ENCODE measurements at regions not wholly inside any gene's neighbourhood (a gene's known extent, or its start where the extent isn't known, plus 50 kb on each side); places are given as distances from the start of the nearest gene placed in this dataset.
A peak's percentile ranks its signal among the peaks of the same experiment; 100 is the strongest.

DNA sequence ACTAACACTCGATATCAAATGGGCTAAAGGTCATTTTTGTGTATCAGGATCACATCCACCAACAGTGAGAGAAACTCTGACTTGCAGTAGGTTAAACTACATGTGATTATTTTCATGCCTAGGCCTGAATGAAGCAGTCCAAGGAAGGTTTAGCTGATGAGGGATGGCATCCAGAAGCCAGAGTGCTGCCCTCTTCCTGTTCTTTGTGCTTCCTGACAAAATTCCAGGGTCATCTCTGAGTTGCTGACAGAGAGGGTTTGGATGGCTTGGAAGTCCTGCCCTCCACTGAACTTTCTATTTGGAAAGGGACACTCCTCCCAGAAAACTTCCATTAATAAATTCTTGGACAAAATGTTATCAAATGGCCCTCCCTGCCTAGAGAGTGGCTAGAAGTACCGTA is 728.3 kb upstream of the SLC10A2 start:
- Mint-ChIP-seq H3K36me3 (ENCODE audit: low read depth) (no peaks in the 10 kb centered on the region), H3K4me3 (no peak overlapping the region), H3K4me1 (ENCODE audit: low read depth) (no peaks in the 10 kb centered on the region), H3K9me3 (peaks cover 22% of the 10 kb centered on the region), H3K27me3 (ENCODE audit: insufficient read depth) (no peaks in the 10 kb centered on the region), H3K27ac (no peak overlapping the region)
- TF ChIP-seq, protein P1, sequence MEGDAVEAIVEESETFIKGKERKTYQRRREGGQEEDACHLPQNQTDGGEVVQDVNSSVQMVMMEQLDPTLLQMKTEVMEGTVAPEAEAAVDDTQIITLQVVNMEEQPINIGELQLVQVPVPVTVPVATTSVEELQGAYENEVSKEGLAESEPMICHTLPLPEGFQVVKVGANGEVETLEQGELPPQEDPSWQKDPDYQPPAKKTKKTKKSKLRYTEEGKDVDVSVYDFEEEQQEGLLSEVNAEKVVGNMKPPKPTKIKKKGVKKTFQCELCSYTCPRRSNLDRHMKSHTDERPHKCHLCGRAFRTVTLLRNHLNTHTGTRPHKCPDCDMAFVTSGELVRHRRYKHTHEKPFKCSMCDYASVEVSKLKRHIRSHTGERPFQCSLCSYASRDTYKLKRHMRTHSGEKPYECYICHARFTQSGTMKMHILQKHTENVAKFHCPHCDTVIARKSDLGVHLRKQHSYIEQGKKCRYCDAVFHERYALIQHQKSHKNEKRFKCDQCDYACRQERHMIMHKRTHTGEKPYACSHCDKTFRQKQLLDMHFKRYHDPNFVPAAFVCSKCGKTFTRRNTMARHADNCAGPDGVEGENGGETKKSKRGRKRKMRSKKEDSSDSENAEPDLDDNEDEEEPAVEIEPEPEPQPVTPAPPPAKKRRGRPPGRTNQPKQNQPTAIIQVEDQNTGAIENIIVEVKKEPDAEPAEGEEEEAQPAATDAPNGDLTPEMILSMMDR (IDR thresholded peaks at IDR 0.05) = no peak
- no peak for DNase-seq

DNA sequence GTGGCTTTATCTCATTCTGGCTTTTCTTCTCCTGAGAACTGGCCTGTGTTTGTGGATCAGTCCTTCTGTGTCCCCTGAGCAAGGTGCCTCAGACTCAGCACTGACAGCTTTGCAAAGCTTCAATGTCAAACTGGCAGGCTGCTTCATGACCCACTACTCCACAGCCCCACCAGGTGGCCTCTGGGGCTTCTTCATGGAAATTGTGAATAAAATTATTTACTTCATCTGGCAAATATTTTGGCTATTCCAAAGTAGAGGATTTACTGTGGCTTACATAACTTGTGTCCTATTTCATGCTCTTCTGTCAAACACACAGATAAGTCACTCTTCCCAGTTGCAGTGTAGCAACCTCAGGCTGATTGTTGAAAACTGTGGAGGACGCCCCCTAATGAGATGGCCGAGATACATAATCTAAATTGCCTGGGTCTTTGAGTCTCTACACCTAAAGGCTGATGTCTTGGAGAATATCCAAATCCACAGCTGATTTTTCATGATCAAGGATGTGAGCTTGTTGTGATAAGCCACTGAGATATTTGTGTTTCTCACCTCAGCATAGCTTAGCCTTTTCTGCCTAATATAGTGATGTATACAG is 721.9 kb upstream of the SLC10A2 start:
- H3K36me3 Mint-ChIP-seq (ENCODE audit: low read depth) = no peaks in the 10 kb centered on the region
- no peak for DNase-seq
- TF ChIP-seq, protein P1 (IDR thresholded peaks at IDR 0.05) = no peak
- no peak overlapping the region for H3K27ac Mint-ChIP-seq
- no peak overlapping the region for H3K4me3 Mint-ChIP-seq
- H3K27me3 Mint-ChIP-seq (ENCODE audit: insufficient read depth) = no peaks in the 10 kb centered on the region
- H3K9me3 Mint-ChIP-seq = peaks cover 46% of the 10 kb centered on the region
- no peaks in the 10 kb centered on the region for H3K4me1 Mint-ChIP-seq (ENCODE audit: low read depth)

DNA sequence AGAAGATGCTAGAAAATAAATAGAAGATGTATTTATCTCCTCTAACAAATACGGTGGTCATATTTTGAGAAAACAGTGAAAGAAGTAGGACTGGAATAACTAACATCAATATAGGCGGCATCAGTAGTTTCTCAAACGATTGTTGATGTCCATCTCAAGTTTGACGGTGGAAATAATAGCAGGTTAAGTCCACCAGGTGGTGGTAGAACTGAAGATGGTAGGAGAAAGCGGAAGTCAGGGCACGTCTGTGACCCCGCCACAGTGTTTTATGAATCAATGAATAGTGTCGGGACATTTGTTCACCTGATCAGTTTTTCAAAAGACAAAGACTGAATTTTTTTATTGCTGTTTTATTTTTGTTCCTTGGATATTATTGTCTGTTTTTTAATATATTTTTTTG is 706.4 kb upstream of the SLC10A2 start:
- no peak overlapping the region for H3K27ac Mint-ChIP-seq
- peaks cover 37% of the 10 kb centered on the region for H3K9me3 Mint-ChIP-seq
- H3K27me3 Mint-ChIP-seq (ENCODE audit: insufficient read depth) = no peaks in the 10 kb centered on the region
- no peak for DNase-seq
- no peak overlapping the region for H3K4me3 Mint-ChIP-seq
- no peaks in the 10 kb centered on the region for H3K4me1 Mint-ChIP-seq (ENCODE audit: low read depth)
- TF ChIP-seq, protein P1 (IDR thresholded peaks at IDR 0.05) = peak; percentile 10; the same call in 1 of the 2 replicates
- peaks cover 5% of the 10 kb centered on the region; the same call in 1 of the 2 replicates for H3K36me3 Mint-ChIP-seq (ENCODE audit: low read depth)

DNA sequence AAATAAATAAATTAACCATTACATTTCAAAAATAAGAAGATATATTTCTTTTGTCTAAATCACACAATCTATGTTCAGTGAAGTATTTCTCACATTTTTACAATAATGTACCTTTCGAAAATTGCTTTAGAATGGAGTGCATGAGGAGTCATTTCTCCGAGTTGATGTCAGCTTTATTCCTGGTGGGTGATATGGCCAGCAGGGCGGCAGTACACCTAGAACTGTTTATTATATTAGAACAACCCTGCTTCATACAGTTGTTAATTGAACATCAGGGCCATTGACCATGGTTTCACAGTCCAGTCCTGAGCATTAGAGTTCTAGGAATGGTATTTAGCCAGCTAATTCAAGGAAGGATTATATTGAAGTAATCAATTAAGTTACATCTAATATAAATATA is 696.3 kb upstream of the SLC10A2 start:
- Mint-ChIP-seq H3K9me3 (peaks cover 22% of the 10 kb centered on the region), H3K4me3 (no peak overlapping the region), H3K27ac (no peak overlapping the region), H3K4me1 (ENCODE audit: low read depth) (no peaks in the 10 kb centered on the region), H3K36me3 (ENCODE audit: low read depth) (no peaks in the 10 kb centered on the region; the same call in 1 of the 2 replicates), H3K27me3 (ENCODE audit: insufficient read depth) (no peaks in the 10 kb centered on the region; the same call in 1 of the 2 replicates)
- TF ChIP-seq, protein P1 (IDR thresholded peaks at IDR 0.05) = peak; percentile 6; the same call in 1 of the 2 replicates
- DNase-seq = no peak

DNA sequence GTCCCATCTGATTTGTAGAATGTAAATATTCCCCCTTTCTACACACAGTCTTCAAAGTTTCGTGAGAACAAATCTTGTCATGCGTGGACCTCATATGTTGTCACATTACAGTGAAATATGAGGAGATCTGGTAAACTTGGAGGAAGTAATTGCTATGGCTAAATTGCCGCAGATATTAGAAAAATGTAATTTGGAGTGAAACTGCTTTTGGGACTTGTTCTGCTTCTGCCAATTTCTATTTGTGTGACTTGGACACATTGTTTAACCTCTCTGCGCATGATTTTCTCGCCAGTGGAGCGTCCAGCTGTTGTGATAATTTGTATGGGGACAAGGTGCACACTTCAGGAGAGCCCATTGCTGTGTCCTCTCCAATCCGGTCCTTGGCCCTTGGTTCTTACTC is 693.1 kb upstream of the SLC10A2 start:
- Mint-ChIP-seq H3K4me3 (no peak overlapping the region), H3K27me3 (ENCODE audit: insufficient read depth) (no peaks in the 10 kb centered on the region), H3K9me3 (peaks cover 24% of the 10 kb centered on the region), H3K36me3 (ENCODE audit: low read depth) (no peaks in the 10 kb centered on the region), H3K4me1 (ENCODE audit: low read depth) (no peaks in the 10 kb centered on the region), H3K27ac (no peak overlapping the region)
- no peak for DNase-seq
- TF ChIP-seq, protein P1 (IDR thresholded peaks at IDR 0.05) = no peak
